Fibroblast of the conjunctiva (primary cell): ENCODE measurements at regions not wholly inside any gene's neighbourhood (a gene's known extent, or its start where the extent isn't known, plus 50 kb on each side); places are given as distances from the start of the nearest gene placed in this dataset.
"Not testable (repeated sequence)": the region's sequence is repeated elsewhere in the genome, so short reads cannot be mapped to it uniquely, and the experiment has no call there.

ENCODE experiments used
- DNase-seq: peaks from one replicate; pipeline ENCODE4 v3.0.0-alpha.2; 2010; ENCODE audit warnings: low read depth

DNA sequence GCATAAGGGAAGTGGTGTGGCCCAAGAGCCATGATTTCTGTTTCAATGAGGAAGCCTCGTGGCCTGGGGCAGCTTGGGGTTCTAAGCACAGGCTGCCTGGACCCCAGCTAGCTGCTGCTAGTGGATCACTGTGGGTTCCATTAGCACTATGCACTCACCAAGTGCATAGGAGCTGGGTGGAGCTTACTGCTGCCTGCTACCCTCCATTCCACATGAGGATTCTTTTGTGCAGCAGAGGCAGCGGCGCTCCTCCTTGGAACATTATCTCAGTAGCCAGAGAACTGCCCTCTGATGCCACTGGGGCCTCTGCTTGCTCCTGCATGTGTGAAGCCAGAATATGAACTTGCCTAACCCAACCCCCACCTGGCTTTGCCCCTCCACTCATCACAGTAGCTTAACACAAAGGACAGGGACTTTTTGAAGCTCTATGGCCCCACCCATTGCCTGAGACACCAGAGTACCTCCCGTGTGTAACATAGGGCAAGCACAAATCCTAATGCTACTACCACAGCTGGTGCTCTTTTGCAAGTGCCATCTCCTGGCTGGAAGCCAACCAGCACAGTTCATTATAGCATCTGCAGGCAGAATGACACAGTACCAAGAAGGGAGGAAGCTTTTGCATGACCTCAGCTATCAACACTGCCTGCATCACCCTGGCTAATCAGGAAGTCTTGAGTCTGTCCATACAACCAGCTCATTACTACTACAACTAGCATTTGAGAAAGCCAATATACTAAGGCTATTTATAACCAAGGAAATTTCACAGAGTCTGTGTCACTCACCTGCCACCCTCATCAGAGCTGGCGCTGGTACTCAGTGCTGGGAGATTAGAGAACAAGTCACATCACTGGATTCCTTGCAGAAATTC is 297.0 kb upstream of the GULP1 start:
- DNase-seq, result no peak

DNA sequence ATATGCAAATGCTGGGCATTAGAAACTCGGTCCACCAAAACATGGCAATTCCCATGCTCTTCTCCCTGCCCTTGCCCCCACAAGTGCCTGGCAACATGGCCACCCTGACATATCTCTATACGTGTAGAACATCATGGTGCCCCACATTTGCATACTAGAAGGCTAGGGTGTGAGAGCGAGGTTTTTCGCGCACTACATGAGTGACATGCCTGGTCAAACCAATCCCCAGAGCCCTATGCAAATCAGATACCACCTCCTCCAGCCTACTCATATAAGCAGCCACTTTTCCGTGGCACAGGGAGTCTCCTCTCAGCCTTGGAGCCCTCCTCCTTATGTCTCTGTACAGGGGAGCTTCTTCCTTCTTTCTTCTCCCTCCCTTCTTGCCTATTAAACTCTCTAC is 296.1 kb upstream of the GULP1 start:
- no peak for DNase-seq

DNA sequence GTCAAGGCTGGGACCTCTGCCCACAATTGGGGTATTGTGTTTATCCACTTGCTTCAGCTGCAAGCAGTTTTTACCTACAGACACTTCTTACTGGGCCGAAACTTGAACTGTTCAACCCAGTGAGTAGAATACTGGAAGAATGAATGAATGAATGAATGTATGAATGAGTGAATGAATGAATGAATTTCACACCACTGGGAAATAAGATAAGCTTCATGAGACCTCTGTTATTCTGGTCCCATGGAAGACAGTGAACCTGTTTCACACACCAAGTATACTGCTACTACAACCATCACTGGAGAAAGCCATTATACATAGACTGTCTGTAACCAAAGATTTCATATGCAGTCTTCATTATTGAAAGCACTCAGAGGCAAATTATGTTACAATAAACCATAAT is 295.0 kb upstream of the GULP1 start:
- no peak for DNase-seq

DNA sequence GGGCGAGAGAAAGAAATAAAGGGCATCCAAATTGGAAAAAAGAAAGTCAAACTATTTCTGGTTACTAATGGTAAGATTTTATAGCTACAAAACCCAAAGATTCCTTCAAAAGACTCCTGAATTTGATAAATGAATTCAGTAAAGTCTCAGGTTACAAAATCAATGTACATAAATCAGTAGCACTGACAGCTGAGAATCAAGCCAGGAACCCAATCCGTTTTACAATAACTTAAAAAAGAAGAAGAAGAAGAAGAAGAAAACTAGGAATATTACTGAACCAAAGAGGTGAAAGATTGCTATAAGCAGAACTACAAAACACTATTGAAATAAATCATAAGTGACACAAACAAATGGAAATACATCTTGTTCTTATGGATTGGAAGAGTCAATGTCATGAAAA is 291.5 kb upstream of the GULP1 start:
- no peak for DNase-seq

DNA sequence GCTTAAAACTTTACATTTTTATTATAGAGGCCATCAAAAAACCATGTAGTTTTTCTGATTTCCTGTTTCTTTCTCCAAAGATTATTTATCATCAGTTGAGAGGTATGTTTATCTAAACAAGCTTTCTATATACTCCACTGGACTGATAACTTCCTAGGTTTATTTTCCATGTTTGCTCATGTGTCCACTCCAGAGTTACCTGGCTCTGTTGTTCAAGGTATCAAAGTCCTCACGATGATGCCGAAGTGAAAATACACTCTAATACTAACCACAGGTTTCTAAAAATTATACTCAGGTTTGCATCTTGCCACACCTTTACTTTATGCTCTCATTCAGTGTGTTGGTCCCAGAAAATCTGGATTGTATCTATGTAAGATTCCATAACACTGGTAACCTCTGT is 287.9 kb upstream of the GULP1 start:
- DNase-seq, result no peak

DNA sequence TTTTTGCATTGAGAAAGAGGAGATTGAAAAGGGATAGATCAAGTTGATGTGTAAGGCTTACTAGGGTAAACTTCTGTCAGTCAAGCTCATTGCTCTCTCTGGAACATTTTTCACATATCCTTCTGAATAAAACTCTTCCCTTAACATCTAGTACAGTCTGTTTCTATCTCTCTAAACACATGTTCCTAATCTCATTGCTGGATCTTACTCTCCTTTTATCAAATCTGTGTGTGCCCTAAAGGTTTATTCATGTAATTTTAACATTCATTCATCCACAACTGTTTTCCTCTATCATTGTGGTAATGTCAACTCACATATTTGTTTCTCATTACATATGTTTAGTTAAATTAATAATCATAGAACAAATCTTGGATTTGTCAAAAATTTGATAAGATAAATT is 277.9 kb upstream of the GULP1 start:
- no peak for DNase-seq

DNA sequence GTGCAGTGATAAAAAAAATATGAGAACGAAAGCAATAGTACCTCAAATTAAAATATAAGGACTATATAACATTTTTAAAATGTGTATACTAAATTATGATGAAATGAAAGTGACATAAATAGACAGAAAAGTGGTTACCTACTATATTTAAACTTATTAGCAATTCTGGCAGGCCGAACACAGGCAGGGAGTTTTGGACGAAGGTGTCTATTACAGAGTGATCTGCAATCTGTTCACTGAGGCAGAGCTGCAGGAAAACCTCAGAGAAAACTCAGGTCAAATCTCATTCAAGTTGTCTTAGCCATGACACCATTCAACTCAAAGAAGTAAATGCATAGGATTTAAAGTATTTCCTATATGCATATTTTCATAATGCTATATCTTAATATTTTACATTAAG is 274.8 kb upstream of the GULP1 start:
- DNase-seq, result no peak

DNA sequence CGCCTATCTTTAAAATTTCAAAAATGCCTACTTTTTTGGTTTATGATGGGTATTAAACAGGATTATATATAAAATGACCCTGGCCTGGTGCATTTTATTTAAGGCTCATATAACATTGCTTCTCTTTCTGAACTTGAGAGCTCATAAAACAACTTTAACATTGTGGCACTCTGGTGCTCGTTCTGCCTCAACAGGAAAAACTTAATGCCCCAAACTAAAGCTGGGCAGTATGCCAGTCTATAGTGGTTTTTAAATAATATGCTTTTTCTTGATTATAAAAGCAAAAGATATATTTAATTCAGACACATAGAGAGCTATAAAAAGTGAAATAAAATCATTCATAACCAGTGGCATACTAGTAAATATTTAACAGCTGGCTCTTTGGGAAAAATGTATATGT is 269.3 kb upstream of the GULP1 start:
- DNase-seq, result no peak

DNA sequence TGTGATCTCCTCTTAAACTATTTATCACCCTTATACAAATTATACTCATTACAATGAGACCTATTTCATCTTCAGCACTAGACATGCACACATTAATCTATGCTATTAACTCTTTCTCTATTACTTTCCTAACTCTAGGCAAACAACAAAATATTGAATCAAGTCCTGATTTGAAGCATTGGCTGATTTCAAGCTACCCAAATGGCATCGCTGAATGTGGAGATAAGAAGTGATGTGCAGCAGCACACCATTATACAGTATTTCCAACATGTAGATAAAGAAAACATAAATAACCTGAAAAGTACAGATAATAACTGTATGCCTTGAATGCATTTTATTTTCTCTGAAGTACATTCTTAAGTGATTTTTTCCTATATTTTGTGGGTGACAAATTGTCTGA is 268.6 kb upstream of the GULP1 start:
- no peak for DNase-seq

DNA sequence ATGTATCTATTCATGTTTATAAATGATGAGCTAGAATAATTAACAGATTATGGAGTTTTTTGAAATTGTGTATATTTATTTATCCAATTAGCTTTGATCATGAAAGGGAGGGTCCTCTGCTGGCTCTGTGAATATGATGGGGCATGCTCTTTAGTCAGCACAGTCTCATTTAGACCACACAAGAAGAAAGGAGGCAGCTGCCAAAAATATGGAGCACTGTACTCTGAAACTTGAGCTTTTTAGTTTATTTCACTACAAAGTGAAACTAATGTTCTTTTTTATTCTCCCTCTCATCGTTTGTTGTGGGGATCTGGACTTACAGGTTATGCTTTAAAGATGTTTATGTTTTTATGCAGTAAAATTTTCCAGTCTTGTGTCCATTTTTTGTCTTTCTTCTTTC is 266.9 kb upstream of the GULP1 start:
- no peak for DNase-seq

DNA sequence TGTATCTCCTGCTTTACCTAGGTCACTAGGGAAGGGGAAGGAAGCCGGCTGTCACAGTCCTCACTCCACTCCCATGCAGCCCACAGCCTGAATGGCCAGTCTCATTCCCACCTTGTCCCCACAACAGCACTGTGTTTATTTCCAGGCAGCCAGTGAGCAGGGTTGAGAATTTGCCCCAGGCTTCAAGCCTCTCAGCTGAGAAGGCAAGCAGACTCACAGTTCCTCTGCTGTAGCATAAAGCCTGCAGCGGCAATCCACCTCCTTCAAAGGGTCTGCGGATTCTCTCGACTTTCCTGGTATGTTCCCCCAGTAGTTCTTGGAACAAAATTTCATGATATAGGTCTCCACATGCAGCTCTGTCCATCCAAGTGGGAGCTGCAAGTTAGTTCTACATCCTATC is 262.9 kb upstream of the GULP1 start:
- DNase-seq, result no peak

DNA sequence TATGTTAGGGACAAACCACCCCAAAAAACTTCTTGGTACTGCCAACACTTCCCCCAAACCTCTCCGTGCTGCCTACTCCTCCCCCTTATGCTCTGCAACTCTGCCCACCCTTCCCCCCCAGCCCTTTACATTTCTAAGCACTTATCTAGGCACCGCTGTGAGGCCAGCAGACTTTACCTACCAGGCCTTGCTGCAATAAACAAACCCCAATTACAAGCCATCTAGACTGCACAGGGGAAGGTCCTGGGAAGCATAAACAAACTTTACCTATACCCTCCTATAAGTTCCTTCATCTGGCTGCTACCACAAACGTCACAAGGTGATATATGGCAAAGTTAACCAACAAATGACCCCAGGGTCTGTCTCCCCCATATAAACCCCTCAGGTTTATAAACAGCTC is 259.4 kb upstream of the GULP1 start:
- no peak for DNase-seq

DNA sequence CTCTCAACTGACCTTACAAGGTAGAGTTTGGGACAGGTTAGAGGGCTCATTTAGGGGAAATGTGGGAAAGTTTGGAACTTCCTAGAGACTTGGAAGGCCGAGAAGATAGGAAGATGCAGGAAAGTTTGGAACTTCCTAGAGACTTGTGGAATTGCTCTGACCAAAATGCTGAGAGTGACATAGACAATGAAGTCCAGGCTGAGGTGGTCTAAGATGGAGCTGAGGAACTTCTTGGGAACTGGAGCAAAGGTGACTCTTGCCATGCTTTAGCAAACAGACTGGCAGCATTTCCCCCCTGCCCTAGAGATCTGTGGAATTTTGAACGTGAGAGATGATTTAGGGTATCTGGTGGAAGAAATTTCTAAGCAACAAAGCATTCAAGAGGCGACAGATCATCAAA is 258.9 kb upstream of the GULP1 start:
- no peak for DNase-seq

DNA sequence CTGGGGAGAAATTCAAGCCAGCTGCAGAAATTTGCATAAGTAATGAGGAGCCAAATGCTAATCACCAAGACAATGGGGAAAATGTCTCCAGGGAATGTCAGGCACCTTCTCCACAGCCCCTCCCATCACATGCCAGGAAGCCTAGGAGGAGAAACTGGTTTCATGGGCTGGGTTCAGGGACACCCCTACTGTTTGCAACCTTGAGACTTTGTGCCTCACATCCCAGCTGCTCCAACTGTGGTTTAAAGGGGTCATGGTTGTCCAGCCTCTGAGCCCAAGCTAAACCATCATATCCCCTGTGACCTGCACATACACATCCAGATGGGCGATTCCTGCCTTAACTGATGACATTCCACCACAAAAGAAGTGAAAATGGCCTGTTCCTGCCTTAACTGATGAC is 258.4 kb upstream of the GULP1 start:
- not testable (repeated sequence) for DNase-seq

DNA sequence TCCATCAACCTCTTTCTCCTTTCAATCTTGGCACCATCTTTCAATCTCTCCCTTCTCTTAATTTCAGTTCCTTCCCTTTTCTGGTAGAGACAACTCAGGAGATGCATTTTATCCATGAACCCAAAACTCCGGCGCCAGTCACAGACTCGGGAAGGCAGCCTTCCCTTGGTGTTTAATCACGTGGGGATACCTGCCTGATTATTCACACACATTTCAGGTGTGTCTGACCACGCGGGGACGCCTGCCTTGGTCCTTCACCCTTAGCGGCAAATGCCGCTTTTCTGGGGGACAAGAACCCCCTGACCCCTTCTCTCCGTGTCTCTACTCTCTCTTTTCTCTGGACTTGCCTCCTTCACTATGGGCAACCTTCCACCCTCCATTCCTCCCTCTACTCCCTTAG is 257.6 kb upstream of the GULP1 start:
- not testable (repeated sequence) for DNase-seq

DNA sequence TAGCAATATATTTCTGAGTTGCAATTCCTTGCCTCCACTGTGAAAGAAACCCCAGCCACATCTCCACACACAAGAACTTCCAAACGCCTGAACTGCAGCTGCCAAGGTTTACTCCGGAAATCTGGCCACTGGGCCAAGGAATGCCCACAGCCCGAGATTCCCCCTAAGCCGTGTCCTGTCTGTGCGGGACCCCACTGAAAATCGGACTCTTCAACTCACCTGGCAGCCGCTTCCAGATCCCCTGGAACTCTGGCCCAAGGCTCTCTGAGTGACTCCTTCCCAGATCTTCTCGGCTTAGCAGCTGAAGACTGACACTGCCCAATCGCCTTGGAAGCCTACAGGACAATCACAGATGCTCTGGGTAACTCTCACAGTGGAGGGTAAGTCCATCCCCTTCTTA is 256.3 kb upstream of the GULP1 start:
- not testable (repeated sequence) for DNase-seq

DNA sequence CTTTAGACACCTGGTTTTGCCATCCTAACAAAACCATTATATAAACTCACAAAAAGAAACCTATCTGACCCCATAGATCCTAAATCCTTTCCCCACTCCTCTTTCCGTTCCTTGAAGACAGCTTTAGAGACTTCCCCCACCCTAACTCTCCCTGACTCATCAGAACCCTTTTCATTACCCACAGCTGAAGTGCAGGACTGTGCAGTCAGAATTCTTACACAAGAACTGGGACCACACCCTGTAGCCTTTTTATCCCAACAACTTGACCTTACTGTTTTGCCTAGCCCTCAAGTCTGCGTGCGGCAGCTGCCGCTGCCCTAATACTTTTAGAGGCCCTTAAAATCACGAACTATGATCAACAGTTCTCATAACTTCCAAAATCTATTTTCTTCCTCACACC is 254.9 kb upstream of the GULP1 start:
- not testable (repeated sequence) for DNase-seq

DNA sequence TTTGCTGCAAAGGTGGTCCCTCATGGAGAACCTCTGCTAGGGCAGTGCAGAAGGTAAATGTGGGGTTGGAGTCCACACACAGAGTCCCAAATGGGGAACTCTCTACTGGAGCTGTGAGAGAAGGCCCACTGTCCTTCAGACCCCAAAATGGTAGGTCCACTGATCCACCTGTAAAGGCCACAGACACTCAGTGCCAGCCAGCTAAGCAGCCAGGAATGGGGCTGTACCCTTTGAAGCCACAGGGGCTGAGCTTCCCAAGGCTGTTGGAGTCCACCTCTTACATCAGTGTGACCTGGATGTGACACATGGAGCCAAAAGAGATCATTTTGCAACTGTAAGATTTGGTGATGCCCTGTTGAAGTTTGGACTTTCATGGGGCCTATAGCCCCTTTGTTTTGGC is 252.4 kb upstream of the GULP1 start:
- DNase-seq, result no peak

DNA sequence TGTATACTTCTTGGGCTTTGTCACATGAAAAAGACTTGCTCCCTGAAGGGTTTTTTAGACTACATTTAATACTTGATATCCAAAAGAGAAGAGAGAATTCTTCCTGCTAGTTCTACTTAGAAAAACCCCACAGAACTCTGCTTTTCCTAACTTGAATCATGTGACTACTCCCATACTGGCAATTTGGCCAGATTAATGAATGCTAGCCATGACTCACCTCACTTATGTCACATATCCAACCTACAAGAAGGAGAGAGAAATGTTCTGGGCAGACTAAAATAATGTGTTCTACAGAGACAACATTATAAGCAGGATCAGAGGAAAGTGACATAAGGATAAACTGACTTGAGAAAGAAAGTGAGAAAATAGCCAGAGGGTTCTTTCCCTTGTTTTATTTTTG is 249.3 kb upstream of the GULP1 start:
- peak; percentile 16 for DNase-seq

DNA sequence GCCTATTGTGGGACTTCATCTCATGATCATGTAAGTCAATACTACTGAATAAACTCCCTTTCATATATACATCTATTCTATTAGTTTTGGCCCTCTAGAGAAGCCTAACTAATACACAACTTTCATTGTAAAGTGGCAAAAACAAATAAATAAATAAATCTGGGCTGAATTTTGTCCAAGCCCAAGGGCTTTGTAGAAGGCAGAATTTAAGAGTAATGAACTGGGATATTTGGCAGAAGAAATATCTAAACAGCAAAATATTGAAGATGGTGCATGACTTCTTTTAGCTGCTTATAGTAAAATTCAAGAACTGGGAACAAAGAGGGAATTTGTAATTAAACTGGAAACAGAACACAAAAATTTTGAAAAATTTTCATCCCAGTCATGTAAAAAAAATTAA is 246.7 kb upstream of the GULP1 start:
- no peak for DNase-seq

DNA sequence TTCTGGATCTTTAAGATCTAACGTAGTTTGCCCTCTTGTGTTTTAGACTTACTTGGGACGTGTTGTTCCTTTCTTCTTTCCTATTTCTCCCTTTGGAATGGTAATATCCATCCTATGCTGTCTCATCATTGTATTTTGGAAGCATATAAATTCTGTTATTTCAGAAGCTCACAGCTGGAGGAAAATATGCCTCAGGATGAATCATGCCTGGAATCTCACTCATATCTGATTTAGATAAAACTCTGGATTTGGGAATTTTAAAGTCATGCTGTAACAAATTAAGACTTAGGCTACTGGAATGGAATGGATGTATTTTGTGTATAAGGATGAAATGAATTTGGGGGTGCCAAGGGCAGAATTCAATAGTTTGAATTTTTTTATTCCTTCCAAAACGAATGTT is 245.2 kb upstream of the GULP1 start:
- DNase-seq, result no peak

DNA sequence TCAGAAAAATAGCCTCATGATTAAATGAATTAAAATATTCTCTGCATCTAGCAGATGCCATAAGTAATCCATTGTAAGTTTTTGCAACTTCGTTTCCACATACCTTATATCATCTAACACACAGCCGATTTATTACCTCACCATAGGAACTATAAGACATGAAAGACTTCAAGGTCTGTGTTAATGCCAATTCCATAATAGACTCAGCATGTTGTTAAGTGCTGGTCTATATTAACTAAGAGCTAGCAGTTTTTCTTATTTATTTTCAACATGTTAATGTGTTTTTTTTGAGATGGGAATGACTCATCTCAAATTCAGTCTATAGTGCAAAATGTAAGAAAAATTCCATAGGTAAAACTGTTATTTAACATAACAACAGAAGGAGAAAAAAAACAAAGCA is 243.9 kb upstream of the GULP1 start:
- DNase-seq, result no peak

DNA sequence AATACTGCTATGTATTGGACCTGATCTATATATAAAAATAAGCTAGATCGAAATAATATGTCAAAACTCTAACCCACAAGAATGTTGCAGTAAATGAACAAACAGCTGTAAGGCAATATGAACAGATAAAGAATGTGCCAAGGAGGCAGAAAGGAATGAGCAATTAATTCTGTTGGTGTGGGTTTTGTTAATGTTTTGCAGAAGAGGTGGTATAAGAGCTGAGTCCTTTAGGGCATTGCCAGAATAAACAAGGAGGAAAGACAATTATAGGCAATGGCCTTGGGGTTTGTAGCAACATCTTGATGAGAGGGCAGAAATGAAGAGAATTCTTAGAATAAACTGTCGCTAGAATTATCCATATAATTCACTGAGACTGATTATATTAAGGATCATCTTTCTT is 240.9 kb upstream of the GULP1 start:
- DNase-seq, result no peak

DNA sequence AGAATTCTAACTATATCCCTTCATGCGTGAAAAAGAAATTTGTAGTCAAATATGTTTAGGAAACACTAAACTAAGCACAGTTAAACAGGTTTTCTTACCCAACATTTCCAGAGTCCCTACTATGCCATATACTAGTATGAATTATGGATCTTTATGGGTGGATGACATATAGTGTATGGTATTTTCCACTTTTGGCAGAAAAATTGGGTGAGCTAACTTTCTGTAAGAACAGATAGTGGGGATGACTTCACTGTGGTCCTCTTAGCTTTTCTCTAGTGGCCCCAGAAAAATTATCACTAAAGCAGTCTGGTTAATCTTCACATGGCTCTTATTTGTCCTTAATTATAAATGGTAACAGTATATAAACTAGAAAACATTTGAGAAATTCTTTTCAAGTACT is 240.0 kb upstream of the GULP1 start:
- DNase-seq, result no peak
